K562 (cell line): ENCODE measurements at regions not wholly inside any gene's neighbourhood (a gene's known extent, or its start where the extent isn't known, plus 50 kb on each side); places are given as distances from the start of the nearest gene placed in this dataset.

Source experiments
- ATAC-seq: fragments of 200-7000 bp; cut with Tn5 transposase; 3 replicates; pipeline ENCODE4 v1.9.1; 2020; ENCODE audit warnings: moderate library complexity
- BruUV-seq: library from RNA; stranded (reverse); fragments of 400-500 nt; replicated peaks from 2 replicates; lab custom pipeline; 2021; lab: Mats Ljungman, UMichigan
- CTCF ChIA-PET: fragments of 300-600 bp; formaldehyde crosslinking; extraction: SDS; loops from one replicate; lab custom pipeline; 2021; ENCODE audit warnings: low intra/inter-chr PET ratio; lab: Yijun Ruan, JAX
- POLR2A ChIA-PET: fragments of 300-600, 350-650 bp; sonication (Branson Sonifier 250); formaldehyde crosslinking; extraction: SDS; loops from one replicate; lab custom pipeline; 2021; ENCODE audit warnings: antibody characterized with exemption, inconsistent platforms; lab: Yijun Ruan, JAX
- DNase-seq, 4 experiments: peaks; one replicate each; pipeline versions ENCODE4 v3.0.0 to v3.0.0-alpha.2; 2011 to 2018; ENCODE audit warnings: low spot score in 3 of 4, mixed read lengths in 3 of 4; ENCODE audit errors: extremely low read depth in 1 of 4
- FAIRE-seq: peaks from 2 replicates; lab custom pipeline; 2011; peaks lifted over from hg19 to GRCh38; lab: Jason Lieb, UNC
- H2AFZ ChIP-seq: 2 replicates; pipeline ENCODE4 v1.6.0; 2011; ENCODE audit warnings: low read depth, low read length, control low read depth, inconsistent platforms
- H3K27ac ChIP-seq: fragments of 200-600 bp; 3 replicates; pipeline ENCODE4 v1.8.0; 2011; ENCODE audit warnings: low read depth, mild to moderate bottlenecking, control low read depth, inconsistent platforms, low read length, moderate library complexity, mixed read lengths; ENCODE audit errors: extremely low read depth
- H3K27me3 ChIP-seq, 2 experiments: fragments of 300-600 bp in 1 of 2; 2 replicates in 1 of 2; 3 replicates in 1 of 2; pipeline versions ENCODE4 v1.6.0 to v1.8.0; 2011; ENCODE audit warnings: inconsistent platforms in 2 of 2, low read length in 2 of 2, mild to moderate bottlenecking in 1 of 2, mixed read lengths in 1 of 2, moderate library complexity in 1 of 2; ENCODE audit not compliant: control insufficient read depth in 2 of 2, insufficient read depth in 2 of 2
- H3K36me3 ChIP-seq: fragments of 300-600 bp; 3 replicates; pipeline ENCODE4 v1.8.0; 2011; ENCODE audit warnings: mild to moderate bottlenecking, low read length, inconsistent platforms; ENCODE audit not compliant: control insufficient read depth, insufficient read depth
- H3K4me1 ChIP-seq, 2 experiments: fragments of 200-600 bp in 1 of 2; replicated peaks in 1 of 2; 2 replicates in 1 of 2; 3 replicates in 1 of 2; pipeline versions ENCODE4 v1.5.1 to v1.8.0; 2011; ENCODE audit warnings: inconsistent platforms in 2 of 2, low read length in 2 of 2, mild to moderate bottlenecking in 1 of 2, mixed read lengths in 1 of 2, moderate library complexity in 1 of 2; ENCODE audit not compliant: control insufficient read depth in 2 of 2, insufficient read depth in 2 of 2
- H3K4me2 ChIP-seq: 2 replicates; pipeline ENCODE4 v1.6.1; 2011; ENCODE audit warnings: low read length, control low read depth, inconsistent platforms, mixed read lengths; ENCODE audit not compliant: insufficient read depth
- H3K4me3 ChIP-seq: fragments of 200-600 bp; sonication (generic), shearing (Covaris generic); 2 replicates; pipeline ENCODE4 v1.5.1; 2016; ENCODE audit warnings: control low read depth, inconsistent platforms
- H3K79me2 ChIP-seq: fragments of 200-600 bp; 3 replicates; pipeline ENCODE4 v1.8.0; 2011; ENCODE audit warnings: low read length, inconsistent platforms; ENCODE audit not compliant: control insufficient read depth, insufficient read depth
- H3K9ac ChIP-seq, 2 experiments: 2 replicates each; pipeline versions ENCODE4 v1.6.0 to v1.6.1; 2011; ENCODE audit warnings: low read depth in 2 of 2, low read length in 2 of 2, control low read depth in 1 of 2, inconsistent platforms in 1 of 2, mild to moderate bottlenecking in 1 of 2, mixed read lengths in 1 of 2; ENCODE audit not compliant: insufficient read depth in 1 of 2
- H3K9me1 ChIP-seq: one replicate; pipeline ENCODE4 v1.6.0; 2011; ENCODE audit warnings: inconsistent platforms, mild to moderate bottlenecking, low read length, moderate library complexity; ENCODE audit not compliant: control insufficient read depth, insufficient read depth
- H3K9me3 ChIP-seq: replicated peaks from 2 replicates; pipeline ENCODE4 v1.5.1; 2011; ENCODE audit warnings: low read depth, low read length, inconsistent platforms; ENCODE audit not compliant: control insufficient read depth, insufficient read depth
- H4K20me1 ChIP-seq: replicated peaks from 2 replicates; pipeline ENCODE4 v1.6.1; 2011; ENCODE audit warnings: low read length, inconsistent platforms, mixed read lengths; ENCODE audit not compliant: control insufficient read depth, insufficient read depth
- ATF3 ChIP-seq, 2 experiments: fragments of 450-650 bp in 1 of 2; sonication (generic) in 1 of 2; formaldehyde crosslinking in 1 of 2; IDR thresholded peaks in 1 of 2; conservative IDR thresholded peaks in 1 of 2; 2 replicates each; pipeline versions ENCODE4 v1.6.1 to v1.8.1; 2016 to 2023; ENCODE audit warnings: mild to moderate bottlenecking in 2 of 2, moderate library complexity in 2 of 2, inconsistent platforms in 1 of 2, missing genetic modification reagents in 1 of 2
- ATF4 ChIP-seq: fragments of 450-650 bp; formaldehyde crosslinking; IDR thresholded peaks from 2 replicates; pipeline ENCODE4 v1.4.0; 2022; ENCODE audit warnings: mild to moderate bottlenecking, moderate library complexity
- DMBX1 ChIP-seq: fragments of 250-450 bp; sonication (Bioruptor Pico); IDR thresholded peaks from 2 replicates; pipeline ENCODE4 v1.8.0; 2022; ENCODE audit warnings: inconsistent platforms, mild to moderate bottlenecking, moderate library complexity, borderline replicate concordance
- DPF2 ChIP-seq: fragments of 450-650 bp; IDR thresholded peaks from 2 replicates; pipeline ENCODE4 v1.6.1; 2016
- E2F1 ChIP-seq: sonication (generic); formaldehyde crosslinking; IDR thresholded peaks from 2 replicates; pipeline ENCODE4 v1.8.1; 2023; ENCODE audit warnings: mild to moderate bottlenecking, missing genetic modification reagents, moderate library complexity
- HCFC1 ChIP-seq: IDR thresholded peaks from 2 replicates; pipeline ENCODE4 v1.6.1; 2012; ENCODE audit warnings: low read depth, low read length, improper control_type of control experiment
- HDAC2 ChIP-seq: fragments of 450-650 bp; IDR thresholded peaks from 2 replicates; pipeline ENCODE4 v1.6.1; 2016; ENCODE audit warnings: mild to moderate bottlenecking
- MIER1 ChIP-seq: fragments of 450-650 bp; IDR thresholded peaks from 2 replicates; pipeline ENCODE4 v1.6.1; 2016; ENCODE audit warnings: antibody characterized with exemption, mild to moderate bottlenecking, low read depth
- NEUROD1 ChIP-seq: fragments of 150-350 bp; IDR thresholded peaks from 2 replicates; pipeline ENCODE4 v1.6.1; 2014; ENCODE audit warnings: borderline replicate concordance, low read length, low read depth; ENCODE audit not compliant: partially characterized antibody
- NFIC ChIP-seq: fragments of 450-650 bp; IDR thresholded peaks from 2 replicates; pipeline ENCODE4 v1.6.1; 2017; ENCODE audit warnings: mild to moderate bottlenecking, inconsistent platforms
- SMARCB1 ChIP-seq: IDR thresholded peaks from 2 replicates; pipeline ENCODE4 v1.6.1; 2011; ENCODE audit warnings: improper control_type of control experiment, low read depth; ENCODE audit not compliant: insufficient read length
- SP1 ChIP-seq: sonication (generic); formaldehyde crosslinking; IDR thresholded peaks from 2 replicates; pipeline ENCODE4 v1.8.1; 2022; ENCODE audit warnings: mild to moderate bottlenecking, missing genetic modification reagents
- TCFL5 ChIP-seq: fragments of 250-450 bp; sonication (Bioruptor Pico); conservative IDR thresholded peaks from 2 replicates; pipeline ENCODE4 v1.6.1; 2021; ENCODE audit warnings: mild to moderate bottlenecking, moderate library complexity, matching md5 sums
- ZFP91 ChIP-seq: sonication (generic); formaldehyde crosslinking; IDR thresholded peaks from 2 replicates; pipeline ENCODE4 v1.8.0; 2022; ENCODE audit warnings: mild to moderate bottlenecking, missing genetic modification reagents
- ZKSCAN3 ChIP-seq: fragments of 250-450 bp; sonication (Bioruptor Pico); IDR thresholded peaks from 2 replicates; pipeline ENCODE4 v1.4.0; 2020
- ZNF253 ChIP-seq: fragments of 250-450 bp; sonication (Bioruptor Pico); conservative IDR thresholded peaks from 2 replicates; pipeline ENCODE4 v1.6.1; 2021; ENCODE audit warnings: mild to moderate bottlenecking
- WGBS: fragments of 100-300 bp; shearing (Covaris generic); methylation state at CpG from one replicate; pipeline ENCODE4 v1.1.6; 2016; ENCODE audit warnings: low coverage, mixed read lengths; ENCODE audit not compliant: insufficient coverage; ENCODE audit errors: missing lambda C conversion rate; 5-methylcytosine and 5-hydroxymethylcytosine counted together
- in situ Hi-C: fragments of 300-500 bp; cut with MboI; formaldehyde crosslinking; loops from 4 replicates; pipeline ENCODE4 v1.15.0; 2018; ENCODE audit warnings: inconsistent platforms, mixed read lengths
- intact Hi-C: fragments of 100-400 bp; cut with micrococcal nuclease; formaldehyde crosslinking; loops from 2 replicates; pipeline ENCODE4 v1.14.2; 2022

- in situ Hi-C loops = no loop called here
- no peak overlapping the region for H3K4me2 ChIP-seq
- H3K79me2 ChIP-seq = no peaks in the 10 kb centered on the region
- H4K20me1 ChIP-seq = peaks cover 3% of the 10 kb centered on the region
- WGBS = 0% methylated on average over 2 of the region's 2 CpGs
- H3K9me1 ChIP-seq = no peaks in the 10 kb centered on the region
- FAIRE-seq = no peak
- H2AFZ ChIP-seq = no peak overlapping the region
- TF ChIP-seq SP1 (CRISPR knock-in tag) (no peak), MIER1 (no peak), ZKSCAN3 (CRISPR knock-in tag) (no peak), NEUROD1 (no peak), E2F1 (no peak), ATF4 (no peak), DMBX1 (no peak), ZNF253 (CRISPR knock-in tag) (no peak), HCFC1 (no peak), ATF3 (IDR thresholded peaks at IDR 0.05) (no peak), ATF3 (CRISPR knock-in tag; conservative IDR thresholded peaks at IDR 0.05) (no peak), HDAC2 (no peak), TCFL5 (CRISPR knock-in tag) (no peak), DPF2 (no peak), ZFP91 (CRISPR knock-in tag) (no peak), NFIC (no peak), SMARCB1 (no peak)
- no peak overlapping the region for H3K4me3 ChIP-seq
- CTCF ChIA-PET = no interaction called here
- no peak overlapping the region for H3K9ac ChIP-seq
- DNase-seq = no peak
- H3K36me3 ChIP-seq = no peaks in the 10 kb centered on the region
- no peaks in the 10 kb centered on the region for H3K4me1 ChIP-seq
- POLR2A ChIA-PET = no interaction called here
- intact Hi-C loops = loop anchor here (5.0 kb wide), 1 partner anchor 67 kb away; no protein-coding TSS in a partner anchor
- H3K9me3 ChIP-seq = no peaks in the 10 kb centered on the region
- H3K27ac ChIP-seq = no peak overlapping the region
- no TSS peak for BruUV-seq
- peaks cover 0 to 14% of the 10 kb centered on the region in 2 experiments; a peak in 1 of 5 replicates for H3K27me3 ChIP-seq
- no peak for ATAC-seq
These were observed 173.3 kb downstream of the PTPRU start for GRCh38 chr1:29409616-29410015.
